GM23338 (cell line): ENCODE measurements at regions not wholly inside any gene's neighbourhood (a gene's known extent, or its start where the extent isn't known, plus 50 kb on each side); places are given as distances from the start of the nearest gene placed in this dataset.

Experiments used
- ATAC-seq: fragments of 200-7000 bp; cut with Tn5 transposase; 3 replicates; pipeline ENCODE4 v1.9.1; 2020
- DNase-seq: peaks from one replicate; pipeline ENCODE4 v3.0.0-alpha.2; 2015; ENCODE audit warnings: low spot score
- H2AFZ ChIP-seq: fragments of 200-600 bp; sonication (generic); 2 replicates; pipeline ENCODE4 v1.8.0; 2016; ENCODE audit warnings: antibody characterized with exemption, mild to moderate bottlenecking, moderate library complexity
- H3F3A ChIP-seq: fragments of 200-600 bp; sonication (generic); replicated peaks from 2 replicates; pipeline ENCODE4 v1.8.0; 2017; ENCODE audit warnings: antibody characterized with exemption, mixed run types, low read depth
- H3K27ac ChIP-seq: fragments of 200-600 bp; sonication (generic); 2 replicates; pipeline ENCODE4 v1.6.1; 2016; ENCODE audit warnings: low read depth
- H3K27me3 ChIP-seq: fragments of 200-600 bp; sonication (generic); 2 replicates; pipeline ENCODE4 v1.8.0; 2016; ENCODE audit warnings: mild to moderate bottlenecking, mixed run types, moderate library complexity; ENCODE audit not compliant: insufficient read depth
- H3K36me3 ChIP-seq: fragments of 200-600 bp; sonication (generic); 2 replicates; pipeline ENCODE4 v1.8.0; 2016; ENCODE audit warnings: mild to moderate bottlenecking; ENCODE audit not compliant: insufficient read depth
- H3K4me1 ChIP-seq: fragments of 200-600 bp; sonication (generic); 2 replicates; pipeline ENCODE4 v1.8.0; 2016; ENCODE audit warnings: mild to moderate bottlenecking, moderate library complexity; ENCODE audit not compliant: insufficient read depth
- H3K4me2 ChIP-seq: fragments of 200-600 bp; sonication (generic); 2 replicates; pipeline ENCODE4 v1.7.1; 2017; ENCODE audit warnings: mixed run types
- H3K4me3 ChIP-seq: fragments of 200-600 bp; sonication (generic); 2 replicates; pipeline ENCODE4 v1.6.1; 2016; ENCODE audit warnings: mixed run types
- H3K79me2 ChIP-seq: fragments of 200-600 bp; sonication (generic); replicated peaks from 2 replicates; pipeline ENCODE4 v1.8.0; 2017; ENCODE audit warnings: mild to moderate bottlenecking; ENCODE audit not compliant: insufficient read depth
- H3K9me2 ChIP-seq: fragments of 200-600 bp; sonication (generic); 2 replicates; pipeline ENCODE4 v1.8.0; 2017; ENCODE audit not compliant: insufficient read depth
- H4K20me1 ChIP-seq: fragments of 200-600 bp; sonication (generic); replicated peaks from 2 replicates; pipeline ENCODE4 v1.8.0; 2017; ENCODE audit warnings: mild to moderate bottlenecking; ENCODE audit not compliant: insufficient read depth
- H3K27ac Mint-ChIP-seq: 2 replicates; pipeline ENCODE4 v1.8.0; 2020; ENCODE audit warnings: inconsistent platforms, mild to moderate bottlenecking, moderate library complexity, mixed read lengths
- H3K27me3 Mint-ChIP-seq: 3 replicates; pipeline ENCODE4 v1.8.0; 2022; ENCODE audit warnings: low read depth, mild to moderate bottlenecking, moderate library complexity, mixed read lengths, inconsistent platforms; ENCODE audit not compliant: insufficient read depth, poor library complexity
- H3K36me3 Mint-ChIP-seq: 3 replicates; pipeline ENCODE4 v1.8.0; 2021; ENCODE audit warnings: low read depth, mild to moderate bottlenecking, inconsistent platforms, moderate library complexity, mixed read lengths
- H3K4me1 Mint-ChIP-seq: 3 replicates; pipeline ENCODE4 v1.8.0; 2020; ENCODE audit warnings: mild to moderate bottlenecking, inconsistent platforms, mixed read lengths
- H3K4me3 Mint-ChIP-seq: 3 replicates; pipeline ENCODE4 v1.8.0; 2021; ENCODE audit warnings: moderate library complexity, mild to moderate bottlenecking, inconsistent platforms, mixed read lengths
- H3K9me3 Mint-ChIP-seq: 3 replicates; pipeline ENCODE4 v1.8.0; 2020; ENCODE audit warnings: moderate library complexity, mild to moderate bottlenecking, inconsistent platforms, mixed read lengths
- CTCF ChIP-seq, 2 experiments: fragments of 200-600 bp in 1 of 2; sonication (generic) in 1 of 2; conservative IDR thresholded peaks; 2 replicates each; pipeline versions ENCODE4 v1.5.1 to v1.6.1; 2016 to 2017; ENCODE audit warnings: antibody characterized with exemption in 2 of 2, low read depth in 2 of 2, mild to moderate bottlenecking in 2 of 2, moderate library complexity in 1 of 2
- ETS1 ChIP-seq: IDR thresholded peaks from 2 replicates; pipeline ENCODE4 v1.6.1; 2016; ENCODE audit warnings: antibody characterized with exemption
- EZH2 ChIP-seq: fragments of 200-600 bp; sonication (generic); IDR thresholded peaks from one replicate; pipeline ENCODE4 v1.8.0; 2017; ENCODE audit warnings: antibody characterized with exemption, mild to moderate bottlenecking, low read depth; ENCODE audit not compliant: unreplicated experiment
- EZH2phosphoT487 ChIP-seq: fragments of 200-600 bp; sonication (generic); IDR thresholded peaks from one replicate; pipeline ENCODE4 v1.8.1; 2018; ENCODE audit warnings: antibody characterized with exemption; ENCODE audit not compliant: unreplicated experiment
- NANOG ChIP-seq: IDR thresholded peaks from 2 replicates; pipeline ENCODE4 v1.6.1; 2016; ENCODE audit warnings: antibody characterized with exemption, borderline replicate concordance
- POLR2AphosphoS5 ChIP-seq: IDR thresholded peaks from 2 replicates; pipeline ENCODE4 v1.6.1; 2016; ENCODE audit warnings: antibody characterized with exemption, low read depth
- STAT1 ChIP-seq: IDR thresholded peaks from one replicate; pipeline ENCODE4 v1.6.1; 2016; ENCODE audit warnings: antibody characterized with exemption; ENCODE audit not compliant: unreplicated experiment
- ZNF114 ChIP-seq: fragments of 250-450 bp; sonication (Bioruptor Pico); IDR thresholded peaks from 2 replicates; pipeline ENCODE4 v1.5.0; 2020; ENCODE audit warnings: mild to moderate bottlenecking, moderate library complexity
- ZNF331 ChIP-seq: fragments of 250-450 bp; sonication (Bioruptor Pico); IDR thresholded peaks from 2 replicates; pipeline ENCODE4 v1.5.0; 2020; ENCODE audit warnings: low read depth, mild to moderate bottlenecking, moderate library complexity

GRCh38 chr15:31828594-31828993, 201.7 kb upstream of the CHRNA7 start (continued):
- TF ChIP-seq ETS1 (no peak), CTCF (conservative IDR thresholded peaks at IDR 0.05; ENCODE audit: low read depth in 2 of 2) (no peak), NANOG (no peak), EZH2phosphoT487 (no peak), POLR2AphosphoS5 (no peak), STAT1 (no peak), ZNF331 (CRISPR knock-in tag) (no peak)

- no peak overlapping the region for H3K4me2 ChIP-seq
- peaks cover 3% of the 10 kb centered on the region; the same call in 1 of the 2 replicates for H3K9me2 ChIP-seq
- TF ChIP-seq ZNF114 (CRISPR knock-in tag) = no peak
- no peak for TF ChIP-seq CTCF (conservative IDR thresholded peaks at IDR 0.05; ENCODE audit: low read depth in 2 of 2)
- ATAC-seq (no peak), DNase-seq (no peak)
- Mint-ChIP-seq H3K36me3 (peaks cover 12% of the 10 kb centered on the region; the same call in 1 of the 3 replicates), H3K9me3 (peaks cover 19% of the 10 kb centered on the region), H3K4me1 (no peaks in the 10 kb centered on the region), H3K27ac (no peak overlapping the region), H3K4me3 (no peak overlapping the region), H3K27me3 (no peaks in the 10 kb centered on the region)
- no peaks in the 10 kb centered on the region for H3K79me2 ChIP-seq
- no peaks in the 10 kb centered on the region for H4K20me1 ChIP-seq
- H3K27me3 ChIP-seq = no peaks in the 10 kb centered on the region
- H2AFZ ChIP-seq = no peak overlapping the region
- no peaks in the 10 kb centered on the region for H3K4me1 ChIP-seq
- H3F3A ChIP-seq = no peaks in the 10 kb centered on the region
- H3K4me3 ChIP-seq = no peak overlapping the region
- no peaks in the 10 kb centered on the region for H3K36me3 ChIP-seq
- no peak overlapping the region for H3K27ac ChIP-seq
Measured at GRCh38 chr15:31830591-31830990, 199.7 kb upstream of the CHRNA7 start.

GRCh38 chr15:31831596-31831995, 198.7 kb upstream of the CHRNA7 start:
- no peak overlapping the region for H3K27ac Mint-ChIP-seq
- Histone ChIP-seq H4K20me1 (no peaks in the 10 kb centered on the region), H3K9me2 (peaks cover 3% of the 10 kb centered on the region; the same call in 1 of the 2 replicates), H3K27ac (no peak overlapping the region), H3K4me3 (no peak overlapping the region), H3K4me2 (no peak overlapping the region), H2AFZ (no peak overlapping the region), H3K27me3 (no peaks in the 10 kb centered on the region), H3K4me1 (no peaks in the 10 kb centered on the region), H3K79me2 (no peaks in the 10 kb centered on the region), H3F3A (no peaks in the 10 kb centered on the region), H3K36me3 (no peaks in the 10 kb centered on the region)
- H3K9me3 Mint-ChIP-seq = peaks cover 18% of the 10 kb centered on the region
- no peaks in the 10 kb centered on the region for H3K27me3 Mint-ChIP-seq
- H3K4me1 Mint-ChIP-seq = no peaks in the 10 kb centered on the region
- DNase-seq = no peak
- ATAC-seq = no peak
- H3K36me3 Mint-ChIP-seq = peaks cover 12% of the 10 kb centered on the region; the same call in 1 of the 3 replicates
- TF ChIP-seq STAT1 = no peak
- no peak for TF ChIP-seq EZH2
- H3K4me3 Mint-ChIP-seq = no peak overlapping the region
